HCT116 (cell line): ENCODE measurements at regions not wholly inside any gene's neighbourhood (a gene's known extent, or its start where the extent isn't known, plus 50 kb on each side); places are given as distances from the start of the nearest gene placed in this dataset.

Experiments
- ATAC-seq: fragments of 200-7000 bp; cut with Tn5 transposase; 2 replicates; pipeline ENCODE4 v1.9.1; 2020; ENCODE audit warnings: mild to moderate bottlenecking, moderate library complexity
- BruUV-seq: library from RNA; stranded (reverse); fragments of 400-500 nt; replicated peaks from 2 replicates; lab custom pipeline; 2021; lab: Mats Ljungman, UMichigan
- CTCF ChIA-PET: fragments of 300-600 bp; sonication (Branson Sonifier 250); formaldehyde crosslinking; loops from one replicate; lab custom pipeline; 2021; ENCODE audit warnings: antibody characterized with exemption; lab: Charles Lee
- POLR2A ChIA-PET: fragments of 300-600, 350-600 bp; sonication (Branson Sonifier 250); formaldehyde crosslinking; loops from one replicate; lab custom pipeline; 2021; ENCODE audit warnings: antibody characterized with exemption; lab: Charles Lee
- RAD21 ChIA-PET, 2 experiments: fragments of 300-600 bp; sonication (Branson Sonifier 250); formaldehyde crosslinking; loops; one replicate each; lab custom pipeline; 2023; ENCODE audit warnings: low total read pairs in 2 of 2; ENCODE audit not compliant: uncharacterized antibody in 2 of 2, unreplicated experiment in 2 of 2, low non-redundant PET in 1 of 2; lab: Charles Lee
- DNase-seq: peaks from one replicate; pipeline ENCODE4 v3.0.0-alpha.2; 2010; ENCODE audit warnings: low read depth, low spot score
- H2AFZ ChIP-seq: fragments of 200-600 bp; shearing (Covaris generic), sonication (generic); 2 replicates; pipeline ENCODE4 v1.6.1; 2017; ENCODE audit warnings: low read depth, mixed run types, mixed read lengths, antibody characterized with exemption, low read length; ENCODE audit not compliant: poor library complexity, severe bottlenecking
- H3K27ac ChIP-seq: 2 replicates; pipeline ENCODE4 v1.5.1; 2012; ENCODE audit warnings: low read depth, low read length
- H3K27me3 ChIP-seq: fragments of 200-600 bp; sonication (generic); 2 replicates; pipeline ENCODE4 v1.6.1; 2016; ENCODE audit warnings: mixed run types, low read length, mixed read lengths; ENCODE audit not compliant: insufficient read depth
- H3K36me3 ChIP-seq, 2 experiments: fragments of 200-500 bp in 1 of 2; fragments of 200-600 bp in 1 of 2; sonication (Bioruptor generic) in 1 of 2; sonication (generic) in 1 of 2; 2 replicates each; pipeline versions ENCODE4 v1.5.1 to v1.6.1; 2014 to 2016; ENCODE audit warnings: low read length in 2 of 2, inconsistent platforms in 1 of 2, mixed read lengths in 1 of 2, mixed run types in 1 of 2; ENCODE audit not compliant: insufficient read depth in 2 of 2, control insufficient read depth in 1 of 2
- H3K4me1 ChIP-seq, 2 experiments: fragments of 200-600 bp in 1 of 2; sonication (generic) in 1 of 2; 2 replicates each; pipeline versions ENCODE4 v1.5.1 to v1.6.1; 2012 to 2017; ENCODE audit warnings: low read length in 2 of 2, inconsistent platforms in 1 of 2, mild to moderate bottlenecking in 1 of 2, mixed read lengths in 1 of 2, mixed run types in 1 of 2, moderate library complexity in 1 of 2; ENCODE audit not compliant: insufficient read depth in 2 of 2, control insufficient read depth in 1 of 2
- H3K4me2 ChIP-seq: fragments of 200-600 bp; sonication (generic); 2 replicates; pipeline ENCODE4 v1.6.1; 2017; ENCODE audit warnings: mixed run types, low read length, mixed read lengths
- H3K4me3 ChIP-seq, 2 experiments: fragments of 200-600 bp in 1 of 2; sonication (generic) in 1 of 2; replicated peaks in 1 of 2; 2 replicates each; pipeline ENCODE4 v1.5.1; 2011 to 2016; ENCODE audit warnings: low read length in 2 of 2, control low read depth in 1 of 2, low read depth in 1 of 2, mild to moderate bottlenecking in 1 of 2, mixed read lengths in 1 of 2, mixed run types in 1 of 2
- H3K79me2 ChIP-seq: fragments of 200-600 bp; sonication (generic); 2 replicates; pipeline ENCODE4 v1.6.1; 2017; ENCODE audit warnings: mild to moderate bottlenecking, mixed run types, low read length, moderate library complexity, mixed read lengths; ENCODE audit not compliant: insufficient read depth
- H3K9ac ChIP-seq: fragments of 200-600 bp; sonication (generic); 2 replicates; pipeline ENCODE4 v1.6.1; 2016; ENCODE audit warnings: low read length, mixed read lengths
- H3K9me2 ChIP-seq: fragments of 200-600 bp; sonication (generic), shearing (Covaris generic); 2 replicates; pipeline ENCODE4 v1.6.1; 2017; ENCODE audit warnings: mixed run types, mild to moderate bottlenecking, moderate library complexity; ENCODE audit not compliant: insufficient read depth
- H3K9me3 ChIP-seq, 2 experiments: fragments of 200-500 bp in 1 of 2; fragments of 200-600 bp in 1 of 2; sonication (Bioruptor generic) in 1 of 2; sonication (generic) in 1 of 2; 2 replicates each; pipeline ENCODE4 v1.6.1; 2014 to 2017; ENCODE audit warnings: low read length in 2 of 2, mixed read lengths in 2 of 2, inconsistent platforms in 1 of 2, low read depth in 1 of 2, mild to moderate bottlenecking in 1 of 2, mixed run types in 1 of 2, moderate library complexity in 1 of 2; ENCODE audit not compliant: control insufficient read depth in 1 of 2, insufficient read depth in 1 of 2
- H4K20me1 ChIP-seq: fragments of 200-600 bp; sonication (generic), shearing (Covaris generic); 2 replicates; pipeline ENCODE4 v1.6.1; 2017; ENCODE audit warnings: mixed run types, mild to moderate bottlenecking, moderate library complexity; ENCODE audit not compliant: insufficient read depth
- CBX3 ChIP-seq: IDR thresholded peaks from 2 replicates; pipeline ENCODE4 v1.6.1; 2012; ENCODE audit warnings: low read depth
- CEBPB ChIP-seq: IDR thresholded peaks from 2 replicates; pipeline ENCODE4 v1.6.1; 2012; ENCODE audit warnings: low read depth
- CTCF ChIP-seq, 3 experiments: fragments of 200-600 bp in 1 of 3; sonication (generic) in 1 of 3; IDR thresholded peaks in 2 of 3; conservative IDR thresholded peaks in 1 of 3; 2 replicates each; pipeline ENCODE4 v1.5.1; 2012 to 2017; ENCODE audit warnings: low read depth in 2 of 3, low read length in 2 of 3, antibody characterized with exemption in 1 of 3, borderline replicate concordance in 1 of 3, control low read depth in 1 of 3, mild to moderate bottlenecking in 1 of 3, mixed read lengths in 1 of 3, mixed run types in 1 of 3, moderate library complexity in 1 of 3; ENCODE audit not compliant: insufficient read depth in 1 of 3
- EGR1 ChIP-seq: IDR thresholded peaks from 2 replicates; pipeline ENCODE4 v1.6.1; 2012; ENCODE audit warnings: low read depth
- FOSL1 ChIP-seq: IDR thresholded peaks from 2 replicates; pipeline ENCODE4 v1.6.1; 2012; ENCODE audit warnings: low read depth
- RAD21 ChIP-seq: IDR thresholded peaks from 2 replicates; pipeline ENCODE4 v1.6.1; 2012; ENCODE audit warnings: low read depth, mild to moderate bottlenecking
- REST ChIP-seq: IDR thresholded peaks from 2 replicates; pipeline ENCODE4 v1.6.1; 2012; ENCODE audit warnings: low read depth
- SIN3A ChIP-seq: IDR thresholded peaks from 2 replicates; pipeline ENCODE4 v1.6.1; 2012; ENCODE audit warnings: low read depth
- SP1 ChIP-seq: IDR thresholded peaks from 2 replicates; pipeline ENCODE4 v1.6.1; 2012; ENCODE audit warnings: low read depth
- SRF ChIP-seq: IDR thresholded peaks from 2 replicates; pipeline ENCODE4 v1.6.1; 2012; ENCODE audit warnings: low read depth
- TCF7L2 ChIP-seq: IDR thresholded peaks from 2 replicates; pipeline ENCODE4 v1.7.0; 2011; ENCODE audit warnings: borderline replicate concordance, inconsistent platforms; ENCODE audit not compliant: insufficient read depth, insufficient read length; ENCODE audit errors: extremely low read depth
- YY1 ChIP-seq: IDR thresholded peaks from 2 replicates; pipeline ENCODE4 v1.6.1; 2011; ENCODE audit warnings: low read length, low read depth, moderate library complexity, mild to moderate bottlenecking; ENCODE audit not compliant: insufficient replicate concordance; ENCODE audit errors: extremely low read depth
- ZFX ChIP-seq: fragments of 450-650 bp; IDR thresholded peaks from 2 replicates; pipeline ENCODE4 v1.6.1; 2017
- ZNF274 ChIP-seq: fragments of 200-500 bp; sonication (Bioruptor generic); IDR thresholded peaks from 2 replicates; pipeline ENCODE4 v1.6.1; 2014; ENCODE audit warnings: mild to moderate bottlenecking, low read depth, low read length, inconsistent platforms
- intact Hi-C: fragments of 100-400 bp; cut with micrococcal nuclease; formaldehyde crosslinking; loops from 2 replicates; pipeline ENCODE4 v1.10.0; 2022
- TF ChIP-seq, protein P1 (sequence below): IDR thresholded peaks from 2 replicates; pipeline ENCODE4 v1.6.1; 2011; ENCODE audit warnings: mild to moderate bottlenecking, low read length, moderate library complexity; ENCODE audit not compliant: insufficient replicate concordance; ENCODE audit errors: extremely low read depth

GRCh38 chr16:87177673-87178072, 139.5 kb downstream of the C16orf95 start:
- peaks cover 4 to 18% of the 10 kb centered on the region in 2 experiments; a peak in 3 of 4 replicates for H3K4me1 ChIP-seq
- no peak overlapping the region for H3K4me3 ChIP-seq
- H3K79me2 ChIP-seq = no peaks in the 10 kb centered on the region
- no peak overlapping the region for H3K9ac ChIP-seq
- ChIA-PET RAD21 (no interaction called here), CTCF (no interaction called here), POLR2A (no interaction called here)
- H3K9me3 ChIP-seq = no peaks in the 10 kb centered on the region
- no peak overlapping the region for H3K27ac ChIP-seq
- BruUV-seq = no TSS peak
- intact Hi-C loops = no loop called here
- ATAC-seq (no peak), DNase-seq (no peak)
- no peak overlapping the region for H3K4me2 ChIP-seq
- H3K27me3 ChIP-seq = no peaks in the 10 kb centered on the region
- H3K9me2 ChIP-seq = no peaks in the 10 kb centered on the region
- TF ChIP-seq RAD21 (no peak), TCF7L2 (no peak), REST (no peak), SRF (no peak), ZFX (no peak), FOSL1 (no peak), CBX3 (no peak), SIN3A (no peak), ZNF274 (no peak), EGR1 (no peak), SP1 (no peak), CEBPB (no peak), YY1 (no peak), CTCF (IDR thresholded peaks at IDR 0.05 in 2 of 3, conservative IDR thresholded peaks at IDR 0.05 in 1 of 3; ENCODE audit: borderline replicate concordance in 1 of 3, insufficient read depth in 1 of 3, low read depth in 2 of 3, low read length in 2 of 3) (no peak)
- TF ChIP-seq, protein P1, sequence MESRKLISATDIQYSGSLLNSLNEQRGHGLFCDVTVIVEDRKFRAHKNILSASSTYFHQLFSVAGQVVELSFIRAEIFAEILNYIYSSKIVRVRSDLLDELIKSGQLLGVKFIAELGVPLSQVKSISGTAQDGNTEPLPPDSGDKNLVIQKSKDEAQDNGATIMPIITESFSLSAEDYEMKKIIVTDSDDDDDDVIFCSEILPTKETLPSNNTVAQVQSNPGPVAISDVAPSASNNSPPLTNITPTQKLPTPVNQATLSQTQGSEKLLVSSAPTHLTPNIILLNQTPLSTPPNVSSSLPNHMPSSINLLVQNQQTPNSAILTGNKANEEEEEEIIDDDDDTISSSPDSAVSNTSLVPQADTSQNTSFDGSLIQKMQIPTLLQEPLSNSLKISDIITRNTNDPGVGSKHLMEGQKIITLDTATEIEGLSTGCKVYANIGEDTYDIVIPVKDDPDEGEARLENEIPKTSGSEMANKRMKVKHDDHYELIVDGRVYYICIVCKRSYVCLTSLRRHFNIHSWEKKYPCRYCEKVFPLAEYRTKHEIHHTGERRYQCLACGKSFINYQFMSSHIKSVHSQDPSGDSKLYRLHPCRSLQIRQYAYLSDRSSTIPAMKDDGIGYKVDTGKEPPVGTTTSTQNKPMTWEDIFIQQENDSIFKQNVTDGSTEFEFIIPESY = no peak
- no peak overlapping the region for H2AFZ ChIP-seq
- no peaks in the 10 kb centered on the region for H3K36me3 ChIP-seq
- no peaks in the 10 kb centered on the region for H4K20me1 ChIP-seq
